ENCODE measurements at regions not wholly inside any gene's neighbourhood (a gene's known extent, or its start where the extent isn't known, plus 50 kb on each side); places are given as distances from the start of the nearest gene placed in this dataset.

- Histone ChIP-seq H3K9me3 (ENCODE audit: control insufficient read depth, insufficient read depth, low read length) (no peaks in the 10 kb centered on the region), H3K4me1 (ENCODE audit: insufficient read depth, low read length) (no peaks in the 10 kb centered on the region), H3K36me3 (ENCODE audit: insufficient read depth, low read length) (no peaks in the 10 kb centered on the region), H3K9ac (ENCODE audit: low read depth, low read length) (no peak overlapping the region)
Measured at GRCh38 chr7:85488406-85488805, 301.6 kb upstream of the SEMA3D start.

- no peaks in the 10 kb centered on the region for H3K36me3 ChIP-seq (ENCODE audit: insufficient read depth, low read length)
- H3K4me1 ChIP-seq (ENCODE audit: insufficient read depth, low read length): no peaks in the 10 kb centered on the region
- H3K9me3 ChIP-seq (ENCODE audit: control insufficient read depth, insufficient read depth, low read length): no peaks in the 10 kb centered on the region
- H3K9ac ChIP-seq (ENCODE audit: low read depth, low read length): no peak overlapping the region
Measured at GRCh38 chr7:85483177-85483576, 296.3 kb upstream of the SEMA3D start.

- H3K9ac ChIP-seq (ENCODE audit: low read depth, low read length): no peak overlapping the region
- H3K36me3 ChIP-seq (ENCODE audit: insufficient read depth, low read length): no peaks in the 10 kb centered on the region
- H3K4me1 ChIP-seq (ENCODE audit: insufficient read depth, low read length): no peaks in the 10 kb centered on the region
- H3K9me3 ChIP-seq (ENCODE audit: control insufficient read depth, insufficient read depth, low read length): no peaks in the 10 kb centered on the region
Measured at GRCh38 chr7:85480666-85481065, 293.8 kb upstream of the SEMA3D start.

GRCh38 chr7:85479918-85480643, 293.2 kb upstream of the SEMA3D start:
- no peaks in the 10 kb centered on the region for H3K4me1 ChIP-seq (ENCODE audit: insufficient read depth, low read length)
- no peaks in the 10 kb centered on the region for H3K9me3 ChIP-seq (ENCODE audit: control insufficient read depth, insufficient read depth, low read length)
- no peaks in the 10 kb centered on the region for H3K36me3 ChIP-seq (ENCODE audit: insufficient read depth, low read length)
- no peak overlapping the region for H3K9ac ChIP-seq (ENCODE audit: low read depth, low read length)

GRCh38 chr7:85478530-85478929, 291.7 kb upstream of the SEMA3D start:
- Histone ChIP-seq H3K9me3 (ENCODE audit: control insufficient read depth, insufficient read depth, low read length) (no peaks in the 10 kb centered on the region), H3K4me1 (ENCODE audit: insufficient read depth, low read length) (no peaks in the 10 kb centered on the region), H3K36me3 (ENCODE audit: insufficient read depth, low read length) (no peaks in the 10 kb centered on the region), H3K9ac (ENCODE audit: low read depth, low read length) (no peak overlapping the region)

- H3K9me3 ChIP-seq (ENCODE audit: control insufficient read depth, insufficient read depth, low read length): no peaks in the 10 kb centered on the region
- H3K4me1 ChIP-seq (ENCODE audit: insufficient read depth, low read length): no peaks in the 10 kb centered on the region
Measured at GRCh38 chr7:85475476-85475875, 288.6 kb upstream of the SEMA3D start.

GRCh38 chr7:85475071-85475470, 288.2 kb upstream of the SEMA3D start:
- H3K9me3 ChIP-seq (ENCODE audit: control insufficient read depth, insufficient read depth, low read length): no peaks in the 10 kb centered on the region
- no peaks in the 10 kb centered on the region for H3K36me3 ChIP-seq (ENCODE audit: insufficient read depth, low read length)
- no peak overlapping the region for H3K9ac ChIP-seq (ENCODE audit: low read depth, low read length)
- H3K4me1 ChIP-seq (ENCODE audit: insufficient read depth, low read length): no peaks in the 10 kb centered on the region

More at GRCh38 chr7:85475476-85475875, 288.6 kb upstream of the SEMA3D start:
- Histone ChIP-seq H3K36me3 (ENCODE audit: insufficient read depth, low read length) (no peaks in the 10 kb centered on the region), H3K9ac (ENCODE audit: low read depth, low read length) (no peak overlapping the region)

- H3K36me3 ChIP-seq (ENCODE audit: insufficient read depth, low read length): no peaks in the 10 kb centered on the region
- no peak overlapping the region for H3K9ac ChIP-seq (ENCODE audit: low read depth, low read length)
- no peaks in the 10 kb centered on the region for H3K4me1 ChIP-seq (ENCODE audit: insufficient read depth, low read length)
- H3K9me3 ChIP-seq (ENCODE audit: control insufficient read depth, insufficient read depth, low read length): no peaks in the 10 kb centered on the region
Measured at GRCh38 chr7:85474234-85474633, 287.4 kb upstream of the SEMA3D start.

GRCh38 chr7:85471740-85472139, 284.9 kb upstream of the SEMA3D start:
- no peaks in the 10 kb centered on the region for H3K4me1 ChIP-seq (ENCODE audit: insufficient read depth, low read length)
- H3K9ac ChIP-seq (ENCODE audit: low read depth, low read length): no peak overlapping the region
- no peaks in the 10 kb centered on the region for H3K9me3 ChIP-seq (ENCODE audit: control insufficient read depth, insufficient read depth, low read length)
- H3K36me3 ChIP-seq (ENCODE audit: insufficient read depth, low read length): no peaks in the 10 kb centered on the region

- no peaks in the 10 kb centered on the region for H3K36me3 ChIP-seq (ENCODE audit: insufficient read depth, low read length)
- no peaks in the 10 kb centered on the region for H3K9me3 ChIP-seq (ENCODE audit: control insufficient read depth, insufficient read depth, low read length)
- H3K9ac ChIP-seq (ENCODE audit: low read depth, low read length): no peak overlapping the region
- H3K4me1 ChIP-seq (ENCODE audit: insufficient read depth, low read length): no peaks in the 10 kb centered on the region
Measured at GRCh38 chr7:85471307-85471706, 284.5 kb upstream of the SEMA3D start.

- H3K9ac ChIP-seq (ENCODE audit: low read depth, low read length): no peak overlapping the region
- no peaks in the 10 kb centered on the region for H3K36me3 ChIP-seq (ENCODE audit: insufficient read depth, low read length)
- no peaks in the 10 kb centered on the region for H3K4me1 ChIP-seq (ENCODE audit: insufficient read depth, low read length)
- H3K9me3 ChIP-seq (ENCODE audit: control insufficient read depth, insufficient read depth, low read length): no peaks in the 10 kb centered on the region
Measured at GRCh38 chr7:85469446-85470010, 282.7 kb upstream of the SEMA3D start.

GRCh38 chr7:85464042-85464651, 277.3 kb upstream of the SEMA3D start:
- Histone ChIP-seq H3K9ac (ENCODE audit: low read depth, low read length) (no peak overlapping the region), H3K4me1 (ENCODE audit: insufficient read depth, low read length) (no peaks in the 10 kb centered on the region)

GRCh38 chr7:85462671-85463070, 275.8 kb upstream of the SEMA3D start:
- Histone ChIP-seq H3K9ac (ENCODE audit: low read depth, low read length) (no peak overlapping the region), H3K36me3 (ENCODE audit: insufficient read depth, low read length) (no peaks in the 10 kb centered on the region), H3K9me3 (ENCODE audit: control insufficient read depth, insufficient read depth, low read length) (no peaks in the 10 kb centered on the region), H3K4me1 (ENCODE audit: insufficient read depth, low read length) (no peaks in the 10 kb centered on the region)

More at GRCh38 chr7:85464042-85464651, 277.3 kb upstream of the SEMA3D start:
- no peaks in the 10 kb centered on the region for H3K36me3 ChIP-seq (ENCODE audit: insufficient read depth, low read length)
- H3K9me3 ChIP-seq (ENCODE audit: control insufficient read depth, insufficient read depth, low read length): no peaks in the 10 kb centered on the region

- Histone ChIP-seq H3K36me3 (ENCODE audit: insufficient read depth, low read length) (no peaks in the 10 kb centered on the region), H3K4me1 (ENCODE audit: insufficient read depth, low read length) (no peaks in the 10 kb centered on the region), H3K9me3 (ENCODE audit: control insufficient read depth, insufficient read depth, low read length) (no peaks in the 10 kb centered on the region), H3K9ac (ENCODE audit: low read depth, low read length) (no peak overlapping the region)
Measured at GRCh38 chr7:85457911-85458310, 271.1 kb upstream of the SEMA3D start.

- H3K9ac ChIP-seq (ENCODE audit: low read depth, low read length): no peak overlapping the region
- H3K9me3 ChIP-seq (ENCODE audit: control insufficient read depth, insufficient read depth, low read length): no peaks in the 10 kb centered on the region
- H3K36me3 ChIP-seq (ENCODE audit: insufficient read depth, low read length): no peaks in the 10 kb centered on the region
- H3K4me1 ChIP-seq (ENCODE audit: insufficient read depth, low read length): no peaks in the 10 kb centered on the region
Measured at GRCh38 chr7:85456254-85456653, 269.4 kb upstream of the SEMA3D start.
